22Rv1 (cell line): ENCODE measurements at regions not wholly inside any gene's neighbourhood (a gene's known extent, or its start where the extent isn't known, plus 50 kb on each side); places are given as distances from the start of the nearest gene placed in this dataset.

Source experiments
- H3K27ac ChIP-seq: fragments of 450-650 bp; 2 replicates; pipeline ENCODE4 v1.5.1; 2017
- ZFX ChIP-seq: fragments of 450-650 bp; IDR thresholded peaks from 2 replicates; pipeline ENCODE4 v1.6.1; 2017; ENCODE audit warnings: antibody characterized with exemption, borderline replicate concordance
- TF ChIP-seq, protein P1 (sequence below): fragments of 450-650 bp; IDR thresholded peaks from 2 replicates; pipeline ENCODE4 v1.5.1; 2017; ENCODE audit warnings: mild to moderate bottlenecking

DNA sequence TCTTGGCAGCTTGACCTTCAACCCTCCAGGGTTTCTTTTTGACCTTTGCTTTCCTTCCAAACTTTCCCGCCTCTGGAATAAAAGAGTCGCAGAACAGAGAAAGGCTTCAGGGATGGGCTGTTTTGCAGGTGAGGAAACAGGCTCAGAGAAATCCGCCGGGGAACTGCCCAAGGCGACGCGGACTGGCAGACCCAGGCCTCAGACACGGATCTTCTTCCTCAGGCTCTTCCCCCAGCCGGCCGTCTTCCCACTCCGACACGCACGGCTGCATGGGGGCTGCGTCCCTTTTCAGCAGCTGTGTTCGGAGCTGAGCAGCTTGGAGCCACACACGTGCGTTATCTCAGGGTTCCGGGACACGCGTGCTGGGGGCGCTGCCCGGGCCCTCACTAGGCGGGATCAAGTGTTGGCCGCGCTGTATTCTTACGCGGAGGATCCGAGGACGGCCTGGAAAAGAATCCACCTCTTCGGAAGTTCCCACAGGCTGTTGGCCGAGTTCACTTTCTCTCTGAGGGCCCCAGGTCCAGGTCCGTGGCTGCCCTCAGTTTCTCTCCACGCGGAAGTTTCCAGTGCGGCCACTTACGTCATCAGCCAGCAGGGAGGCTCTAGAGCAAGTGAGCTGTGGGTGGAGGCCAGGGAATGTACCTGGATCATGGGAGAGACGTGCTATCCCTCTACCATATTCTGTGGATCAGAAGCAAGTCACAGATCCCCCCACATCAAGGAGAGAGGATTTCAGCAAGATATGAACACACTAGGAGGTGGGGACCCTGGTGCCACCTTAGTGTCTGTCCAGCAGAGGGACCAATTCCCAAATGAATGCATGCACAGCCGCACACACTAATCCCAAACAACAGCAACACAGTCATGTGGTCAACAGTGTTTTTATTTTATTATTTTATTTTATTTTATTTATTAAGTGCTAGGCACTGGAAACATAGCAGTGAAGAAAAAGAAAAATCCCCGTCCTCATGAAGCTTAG, 100.4 kb downstream of the ING1 start:
- no peak for TF ChIP-seq ZFX
- TF ChIP-seq, protein P1, sequence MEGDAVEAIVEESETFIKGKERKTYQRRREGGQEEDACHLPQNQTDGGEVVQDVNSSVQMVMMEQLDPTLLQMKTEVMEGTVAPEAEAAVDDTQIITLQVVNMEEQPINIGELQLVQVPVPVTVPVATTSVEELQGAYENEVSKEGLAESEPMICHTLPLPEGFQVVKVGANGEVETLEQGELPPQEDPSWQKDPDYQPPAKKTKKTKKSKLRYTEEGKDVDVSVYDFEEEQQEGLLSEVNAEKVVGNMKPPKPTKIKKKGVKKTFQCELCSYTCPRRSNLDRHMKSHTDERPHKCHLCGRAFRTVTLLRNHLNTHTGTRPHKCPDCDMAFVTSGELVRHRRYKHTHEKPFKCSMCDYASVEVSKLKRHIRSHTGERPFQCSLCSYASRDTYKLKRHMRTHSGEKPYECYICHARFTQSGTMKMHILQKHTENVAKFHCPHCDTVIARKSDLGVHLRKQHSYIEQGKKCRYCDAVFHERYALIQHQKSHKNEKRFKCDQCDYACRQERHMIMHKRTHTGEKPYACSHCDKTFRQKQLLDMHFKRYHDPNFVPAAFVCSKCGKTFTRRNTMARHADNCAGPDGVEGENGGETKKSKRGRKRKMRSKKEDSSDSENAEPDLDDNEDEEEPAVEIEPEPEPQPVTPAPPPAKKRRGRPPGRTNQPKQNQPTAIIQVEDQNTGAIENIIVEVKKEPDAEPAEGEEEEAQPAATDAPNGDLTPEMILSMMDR = peak; percentile 44; the same call in 1 of the 2 replicates

DNA sequence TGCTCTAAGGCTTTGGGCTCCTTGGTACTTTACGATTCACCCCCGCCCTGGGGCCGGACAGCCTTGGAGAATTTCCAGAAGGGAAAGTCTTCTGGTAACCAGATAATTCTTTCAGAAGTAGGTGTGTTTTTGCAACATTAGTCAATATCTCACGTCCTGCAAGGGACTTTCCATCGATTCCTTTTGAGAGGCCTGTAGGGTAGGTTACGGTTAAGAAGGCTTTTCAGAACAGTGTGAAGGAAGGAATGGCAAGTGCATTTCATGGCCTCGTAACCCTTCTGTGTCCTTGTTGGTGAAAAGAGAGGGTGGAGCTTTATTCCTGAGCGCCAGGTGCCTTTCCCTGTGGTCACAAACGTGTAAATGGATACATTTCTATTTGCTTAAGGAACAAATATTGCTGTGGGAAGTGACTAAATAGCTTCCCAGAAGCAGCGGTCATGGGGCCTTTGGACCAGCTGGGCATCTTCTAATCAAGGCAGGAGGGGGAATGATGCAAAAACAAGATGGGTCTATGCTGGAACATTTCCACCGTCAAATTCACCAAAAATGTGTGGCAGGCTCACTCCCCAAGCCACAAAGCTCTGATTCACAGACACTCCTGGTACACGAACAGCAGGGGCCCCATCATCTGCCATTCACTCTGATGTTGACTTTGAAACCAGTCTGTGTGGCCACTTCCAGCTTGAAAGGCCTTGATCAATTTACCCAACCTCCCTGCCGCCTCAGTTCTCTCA, 99.2 kb downstream of the ANKRD10 start:
- TF ChIP-seq ZFX = no peak
- TF ChIP-seq, protein P1 = no peak
- no peak overlapping the region for H3K27ac ChIP-seq

More for the DNA sequence above, 100.4 kb downstream of the ING1 start:
- no peak overlapping the region for H3K27ac ChIP-seq

DNA sequence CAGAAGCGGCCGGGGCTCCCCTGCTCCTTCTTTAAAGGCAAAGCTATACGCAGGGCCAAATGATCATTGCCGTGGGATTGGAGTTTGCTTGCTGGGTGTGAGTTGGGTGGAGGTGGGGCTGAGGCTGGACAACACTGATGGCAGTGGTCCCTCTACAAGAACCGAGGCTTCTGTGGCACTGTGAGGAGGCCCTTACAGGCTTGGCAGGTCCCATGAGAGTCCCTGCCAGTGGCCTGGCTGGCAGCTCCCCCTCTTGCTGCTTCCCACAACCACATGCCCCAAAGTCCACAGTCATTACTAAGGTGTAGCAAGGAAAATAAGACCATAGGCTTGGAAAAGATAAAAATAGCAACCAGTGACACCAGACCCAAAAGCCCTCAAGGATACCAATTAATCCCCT, 98.4 kb downstream of the ANKRD10 start:
- H3K27ac ChIP-seq = no peak overlapping the region
- TF ChIP-seq ZFX = no peak
- TF ChIP-seq, protein P1 = no peak

DNA sequence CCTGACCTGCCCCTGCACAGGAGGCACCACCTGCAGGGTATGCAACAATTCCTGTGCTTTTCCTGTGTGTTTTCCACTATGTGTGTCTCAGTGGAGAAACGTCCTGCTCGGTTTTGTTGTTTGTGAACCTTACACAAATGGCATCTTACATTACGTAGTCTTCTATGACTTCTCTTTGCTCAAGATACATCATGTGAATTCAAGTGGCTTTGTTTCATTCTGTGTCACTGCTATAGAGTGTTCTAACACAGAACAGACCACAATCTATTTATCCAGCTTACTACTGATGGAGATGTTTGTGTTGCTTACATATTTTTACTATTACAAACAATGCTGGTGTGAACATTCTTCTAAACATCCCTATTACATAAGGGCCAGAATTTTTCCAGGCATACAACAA, 97.7 kb downstream of the ANKRD10 start:
- TF ChIP-seq, protein P1 = no peak
- TF ChIP-seq ZFX = no peak
- H3K27ac ChIP-seq = no peak overlapping the region

DNA sequence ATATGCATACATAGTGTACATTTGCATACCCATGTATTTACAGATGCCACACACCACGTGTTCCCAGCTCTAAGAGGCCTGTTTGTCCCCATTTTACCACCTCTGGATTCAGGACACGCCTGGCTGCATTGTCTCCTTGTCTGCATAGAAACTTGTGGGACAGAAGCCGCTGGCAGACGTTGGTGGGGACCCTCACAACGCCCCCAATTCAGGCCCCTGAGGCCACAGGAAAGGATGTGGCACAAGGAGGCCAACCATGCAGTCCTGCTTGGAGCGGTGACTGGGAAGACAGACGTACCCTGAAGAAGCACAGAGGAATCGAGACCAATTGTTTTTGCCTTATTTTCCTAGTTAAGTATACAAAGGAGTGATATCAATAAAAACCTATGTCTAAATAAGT, 96.1 kb downstream of the ANKRD10 start:
- TF ChIP-seq, protein P1 = no peak
- H3K27ac ChIP-seq = no peak overlapping the region

DNA sequence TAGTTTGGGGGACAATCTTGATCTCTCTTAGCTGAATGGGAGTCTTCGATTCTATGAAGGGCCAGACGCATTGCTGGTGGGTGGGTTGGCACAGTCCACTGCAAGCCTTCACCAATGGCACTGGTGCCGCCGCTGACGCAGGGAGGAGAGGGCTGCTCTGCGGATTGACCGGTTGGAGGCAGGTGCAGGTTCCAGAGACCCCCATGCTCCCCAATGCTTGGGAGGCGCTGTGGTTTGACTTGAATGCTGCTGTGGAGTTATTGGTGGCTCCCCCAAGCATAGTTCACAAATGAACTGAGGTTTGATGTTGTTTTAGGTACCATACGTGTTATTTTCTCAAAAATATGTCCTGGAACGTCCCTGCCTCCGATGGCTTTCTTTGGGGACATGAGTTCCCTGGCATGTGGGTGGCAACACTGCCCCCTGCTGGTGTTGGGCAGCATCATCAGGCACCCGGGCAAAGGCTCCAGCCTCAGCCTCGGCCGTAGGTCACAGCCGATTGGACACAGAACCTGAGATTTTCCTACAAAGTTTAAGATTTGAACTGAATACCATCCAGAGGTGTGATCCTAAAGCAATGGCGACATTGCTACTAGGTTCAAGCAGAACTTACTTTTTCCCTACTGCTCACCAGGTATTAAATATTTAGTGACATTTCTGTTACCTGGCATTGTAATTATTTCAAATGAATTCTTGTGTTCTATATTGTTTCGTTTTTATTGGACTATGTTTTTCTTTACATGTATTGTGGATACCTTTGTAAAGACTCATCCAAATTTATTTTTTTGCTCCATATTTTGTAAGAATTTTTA, 95.5 kb downstream of the ANKRD10 start:
- no peak for TF ChIP-seq ZFX
- TF ChIP-seq, protein P1 = peak; percentile 93
- H3K27ac ChIP-seq = no peak overlapping the region
